ENCODE measurements at regions not wholly inside any gene's neighbourhood (a gene's known extent, or its start where the extent isn't known, plus 50 kb on each side); places are given as distances from the start of the nearest gene placed in this dataset.

GRCh38 chr5:146971401-146971800, 92.8 kb upstream of the PPP2R2B start:
- no CpG with 5 or more reads among the region's 2 CpGs for WGBS (ENCODE audit: insufficient coverage)

GRCh38 chr5:146986469-146986868, 107.9 kb upstream of the PPP2R2B start:
- Mint-ChIP-seq H3K27me3 (ENCODE audit: low read depth in 3 of 3) (peaks cover 0 to 3% (median 2%) of the 10 kb centered on the region in 3 donors), H3K9me3 (peaks cover 8 to 30% (median 13%) of the 10 kb centered on the region in 7 donors), H3K4me1 (peaks cover 2% of the 10 kb centered on the region), H3K27ac (no peak overlapping the region), H3K4me3 (no peak overlapping the region), H3K36me3 (no peaks in the 10 kb centered on the region)
- H3K4me2 ChIP-seq (replicated peaks; ENCODE audit: extremely low read depth, low read length, poor library complexity, severe bottlenecking): no peak overlapping the region
- H3K9me3 ChIP-seq (replicated peaks in 1 of 2; ENCODE audit: control insufficient read depth in 1 of 2, insufficient read depth in 1 of 2, low read length in 2 of 2): peaks cover 5 to 6% of the 10 kb centered on the region in 2 donors
- no peak overlapping the region for H3K4me3 ChIP-seq (replicated peaks in 1 of 3; ENCODE audit: low read depth in 2 of 3, low read length in 3 of 3)
- H3K27me3 ChIP-seq (ENCODE audit: control insufficient read depth in 2 of 2, insufficient read depth in 2 of 2, low read length in 2 of 2): no peaks in the 10 kb centered on the region
- H2AFZ ChIP-seq (ENCODE audit: insufficient read depth, low read depth, low read length, poor library complexity, severe bottlenecking): no peak overlapping the region
- H3K79me2 ChIP-seq (ENCODE audit: insufficient read depth, low read length): no peaks in the 10 kb centered on the region
- no peak for DNase-seq
- WGBS (ENCODE audit: insufficient coverage): no CpG with 5 or more reads among the region's 1 CpG
- intact Hi-C loops (cut with micrococcal nuclease): no loop called here
- TF ChIP-seq CTCF (IDR thresholded peaks at IDR 0.05): no peak
- no peak overlapping the region for H3K9ac ChIP-seq (ENCODE audit: insufficient read depth, low read length, poor library complexity, severe bottlenecking)
- no peaks in the 10 kb centered on the region for H3K4me1 ChIP-seq (ENCODE audit: control insufficient read depth in 1 of 2, insufficient read depth in 2 of 2, low read length in 2 of 2)
- H3K36me3 ChIP-seq (replicated peaks in 1 of 2; ENCODE audit: control insufficient read depth in 1 of 2, insufficient read depth in 2 of 2, low read length in 2 of 2): no peaks in the 10 kb centered on the region
- H3K27ac ChIP-seq (ENCODE audit: low read depth in 1 of 2, low read length in 2 of 2): no peak overlapping the region
- H4K20me1 ChIP-seq (ENCODE audit: insufficient read depth, low read length): no peaks in the 10 kb centered on the region

More at GRCh38 chr5:146971401-146971800, 92.8 kb upstream of the PPP2R2B start:
- Histone ChIP-seq H3K27me3 (ENCODE audit: control insufficient read depth in 2 of 2, insufficient read depth in 2 of 2, low read length in 2 of 2) (no peaks in the 10 kb centered on the region), H3K9me3 (replicated peaks in 1 of 2; ENCODE audit: control insufficient read depth in 1 of 2, insufficient read depth in 1 of 2, low read length in 2 of 2) (no peaks in the 10 kb centered on the region), H3K4me1 (ENCODE audit: control insufficient read depth in 1 of 2, insufficient read depth in 2 of 2, low read length in 2 of 2) (no peaks in the 10 kb centered on the region), H3K4me3 (replicated peaks in 1 of 3; ENCODE audit: low read depth in 2 of 3, low read length in 3 of 3) (no peak overlapping the region), H3K36me3 (replicated peaks in 1 of 2; ENCODE audit: control insufficient read depth in 1 of 2, insufficient read depth in 2 of 2, low read length in 2 of 2) (no peaks in the 10 kb centered on the region), H4K20me1 (ENCODE audit: insufficient read depth, low read length) (no peaks in the 10 kb centered on the region), H3K9ac (ENCODE audit: insufficient read depth, low read length, poor library complexity, severe bottlenecking) (no peak overlapping the region), H3K4me2 (replicated peaks; ENCODE audit: extremely low read depth, low read length, poor library complexity, severe bottlenecking) (no peak overlapping the region), H3K27ac (ENCODE audit: low read depth in 1 of 2, low read length in 2 of 2) (no peak overlapping the region), H3K79me2 (ENCODE audit: insufficient read depth, low read length) (no peaks in the 10 kb centered on the region), H2AFZ (ENCODE audit: insufficient read depth, low read depth, low read length, poor library complexity, severe bottlenecking) (no peak overlapping the region)
- DNase-seq: no peak
- Mint-ChIP-seq H3K9me3 (peaks cover 0 to 3% (median 0%) of the 10 kb centered on the region in 7 donors), H3K27me3 (ENCODE audit: low read depth in 3 of 3) (peaks cover 0 to 3% (median 2%) of the 10 kb centered on the region in 3 donors), H3K36me3 (no peaks in the 10 kb centered on the region), H3K4me3 (no peak overlapping the region), H3K27ac (no peak overlapping the region), H3K4me1 (no peaks in the 10 kb centered on the region)
- intact Hi-C loops (cut with micrococcal nuclease): no loop called here
- TF ChIP-seq CTCF (IDR thresholded peaks at IDR 0.05): no peak

Measured in CD14-positive monocyte (primary cell).